ENCODE measurements at regions not wholly inside any gene's neighbourhood (a gene's known extent, or its start where the extent isn't known, plus 50 kb on each side); places are given as distances from the start of the nearest gene placed in this dataset.

DNA sequence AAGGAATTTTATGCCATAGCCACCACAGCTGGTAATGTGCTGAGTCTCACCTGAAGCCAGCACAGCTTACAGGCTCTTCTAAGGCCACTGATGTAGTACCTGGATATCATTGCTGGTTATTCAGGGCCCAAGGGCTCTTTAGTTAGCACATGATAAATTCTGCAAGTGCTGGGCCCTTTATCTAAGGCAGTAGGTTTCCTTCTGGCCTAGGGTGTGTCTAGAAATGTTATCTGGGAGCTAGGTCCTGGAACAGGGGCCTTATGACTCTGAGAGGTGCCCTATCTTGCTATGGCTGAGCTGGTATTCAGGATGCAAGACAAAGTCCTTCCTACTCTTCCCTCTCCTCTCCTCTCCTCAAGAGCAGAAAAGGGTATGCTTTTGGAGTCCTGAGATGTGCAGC lies 1424.5 kb upstream of the NUDT12 start:
- Histone ChIP-seq H3K9me3 (ENCODE audit: low read length) (no peaks in the 10 kb centered on the region), H3K4me2 (ENCODE audit: low read length) (no peak overlapping the region), H3K9ac (ENCODE audit: low read length) (no peak overlapping the region), H3K4me1 (ENCODE audit: insufficient read depth, low read length, severe bottlenecking) (no peaks in the 10 kb centered on the region), H3K9me2 (ENCODE audit: low read depth, low read length) (no peaks in the 10 kb centered on the region), H4K20me1 (ENCODE audit: insufficient read depth, low read length) (no peaks in the 10 kb centered on the region), H3K27ac (ENCODE audit: low read depth, low read length, poor library complexity, severe bottlenecking) (no peak overlapping the region), H2AFZ (ENCODE audit: low read length) (no peak overlapping the region), H3F3A (ENCODE audit: insufficient read depth, low read length) (no peaks in the 10 kb centered on the region), H3K27me3 (ENCODE audit: insufficient read depth, low read length) (no peaks in the 10 kb centered on the region), H3K36me3 (ENCODE audit: insufficient read depth, low read length) (no peaks in the 10 kb centered on the region), H3K79me2 (ENCODE audit: insufficient read depth, low read length) (no peaks in the 10 kb centered on the region), H3K4me3 (ENCODE audit: low read depth, low read length, poor library complexity, severe bottlenecking) (no peak overlapping the region)
- TF ChIP-seq, protein P1, sequence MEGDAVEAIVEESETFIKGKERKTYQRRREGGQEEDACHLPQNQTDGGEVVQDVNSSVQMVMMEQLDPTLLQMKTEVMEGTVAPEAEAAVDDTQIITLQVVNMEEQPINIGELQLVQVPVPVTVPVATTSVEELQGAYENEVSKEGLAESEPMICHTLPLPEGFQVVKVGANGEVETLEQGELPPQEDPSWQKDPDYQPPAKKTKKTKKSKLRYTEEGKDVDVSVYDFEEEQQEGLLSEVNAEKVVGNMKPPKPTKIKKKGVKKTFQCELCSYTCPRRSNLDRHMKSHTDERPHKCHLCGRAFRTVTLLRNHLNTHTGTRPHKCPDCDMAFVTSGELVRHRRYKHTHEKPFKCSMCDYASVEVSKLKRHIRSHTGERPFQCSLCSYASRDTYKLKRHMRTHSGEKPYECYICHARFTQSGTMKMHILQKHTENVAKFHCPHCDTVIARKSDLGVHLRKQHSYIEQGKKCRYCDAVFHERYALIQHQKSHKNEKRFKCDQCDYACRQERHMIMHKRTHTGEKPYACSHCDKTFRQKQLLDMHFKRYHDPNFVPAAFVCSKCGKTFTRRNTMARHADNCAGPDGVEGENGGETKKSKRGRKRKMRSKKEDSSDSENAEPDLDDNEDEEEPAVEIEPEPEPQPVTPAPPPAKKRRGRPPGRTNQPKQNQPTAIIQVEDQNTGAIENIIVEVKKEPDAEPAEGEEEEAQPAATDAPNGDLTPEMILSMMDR (IDR thresholded peaks at IDR 0.05; ENCODE audit: low read length) = no peak
- TF ChIP-seq EZH2 (IDR thresholded peaks at IDR 0.05; ENCODE audit: borderline replicate concordance, low read length) = no peak

DNA sequence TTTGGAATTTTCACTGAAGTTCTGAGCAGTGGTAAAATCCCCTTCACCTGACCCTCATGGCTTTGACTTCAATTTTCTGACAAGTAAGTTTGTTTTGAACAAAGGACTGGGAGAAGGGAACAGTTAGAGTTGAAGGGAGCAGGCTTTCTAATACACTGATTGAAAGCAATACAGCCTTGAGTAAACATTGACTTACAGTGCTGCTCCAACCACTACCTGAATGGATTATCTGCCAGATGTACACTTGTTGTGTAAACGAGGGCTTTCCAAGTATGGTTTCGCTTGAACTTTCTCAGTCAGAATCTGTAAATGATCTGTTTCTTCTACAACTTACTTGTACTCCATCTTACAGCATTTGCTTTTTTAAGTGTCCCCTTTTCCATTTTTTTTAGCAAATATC lies 1414.9 kb upstream of the NUDT12 start:
- no peaks in the 10 kb centered on the region for H3K4me1 ChIP-seq (ENCODE audit: insufficient read depth, low read length, severe bottlenecking)
- TF ChIP-seq EZH2 (IDR thresholded peaks at IDR 0.05; ENCODE audit: borderline replicate concordance, low read length) = no peak
- TF ChIP-seq, protein P1 (IDR thresholded peaks at IDR 0.05; ENCODE audit: low read length) = no peak
- H3K4me3 ChIP-seq (ENCODE audit: low read depth, low read length, poor library complexity, severe bottlenecking) = no peak overlapping the region
- no peaks in the 10 kb centered on the region for H3K79me2 ChIP-seq (ENCODE audit: insufficient read depth, low read length)
- no peaks in the 10 kb centered on the region for H3K27me3 ChIP-seq (ENCODE audit: insufficient read depth, low read length)
- no peaks in the 10 kb centered on the region for H4K20me1 ChIP-seq (ENCODE audit: insufficient read depth, low read length)
- H3K27ac ChIP-seq (ENCODE audit: low read depth, low read length, poor library complexity, severe bottlenecking) = no peak overlapping the region
- H3K9ac ChIP-seq (ENCODE audit: low read length) = no peak overlapping the region
- H3F3A ChIP-seq (ENCODE audit: insufficient read depth, low read length) = no peaks in the 10 kb centered on the region
- no peaks in the 10 kb centered on the region for H3K36me3 ChIP-seq (ENCODE audit: insufficient read depth, low read length)
- no peak overlapping the region for H2AFZ ChIP-seq (ENCODE audit: low read length)
- no peaks in the 10 kb centered on the region for H3K9me2 ChIP-seq (ENCODE audit: low read depth, low read length)
- no peaks in the 10 kb centered on the region for H3K9me3 ChIP-seq (ENCODE audit: low read length)
- no peak overlapping the region for H3K4me2 ChIP-seq (ENCODE audit: low read length)

DNA sequence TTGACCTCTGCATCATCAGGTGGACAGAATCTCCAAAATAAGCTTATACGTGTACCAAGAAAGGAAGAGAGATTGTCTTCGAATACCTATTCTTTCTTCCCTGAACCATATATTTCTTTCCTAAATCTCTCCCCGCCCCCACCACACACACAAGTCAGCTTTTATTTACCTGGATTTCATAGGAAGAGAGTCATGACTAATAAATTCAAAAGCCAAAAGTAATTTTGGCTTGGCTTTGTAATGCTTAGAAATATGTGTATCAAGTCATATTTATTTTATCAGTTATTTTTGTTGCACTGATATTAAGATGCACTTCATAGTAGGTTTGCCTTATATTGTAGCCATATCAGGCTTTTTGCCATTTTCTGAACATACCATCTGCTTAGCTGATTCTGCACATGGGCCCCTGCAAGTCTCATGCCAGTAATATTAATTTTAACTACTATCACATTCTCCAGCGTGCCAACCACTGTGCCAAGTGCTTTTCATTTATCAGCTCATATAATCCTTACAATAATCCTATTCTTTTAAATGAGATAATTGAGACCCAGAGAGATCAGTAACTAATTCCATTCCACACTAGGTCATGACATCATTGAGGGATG lies 1405.3 kb upstream of the NUDT12 start:
- Histone ChIP-seq H3F3A (ENCODE audit: insufficient read depth, low read length) (no peaks in the 10 kb centered on the region), H3K9ac (ENCODE audit: low read length) (no peak overlapping the region), H3K79me2 (ENCODE audit: insufficient read depth, low read length) (no peaks in the 10 kb centered on the region), H4K20me1 (ENCODE audit: insufficient read depth, low read length) (no peaks in the 10 kb centered on the region), H3K9me3 (ENCODE audit: low read length) (no peaks in the 10 kb centered on the region), H3K9me2 (ENCODE audit: low read depth, low read length) (no peaks in the 10 kb centered on the region), H3K4me1 (ENCODE audit: insufficient read depth, low read length, severe bottlenecking) (no peaks in the 10 kb centered on the region), H3K27me3 (ENCODE audit: insufficient read depth, low read length) (no peaks in the 10 kb centered on the region), H3K27ac (ENCODE audit: low read depth, low read length, poor library complexity, severe bottlenecking) (no peak overlapping the region), H2AFZ (ENCODE audit: low read length) (no peak overlapping the region), H3K4me2 (ENCODE audit: low read length) (no peak overlapping the region), H3K36me3 (ENCODE audit: insufficient read depth, low read length) (no peaks in the 10 kb centered on the region), H3K4me3 (ENCODE audit: low read depth, low read length, poor library complexity, severe bottlenecking) (no peak overlapping the region)
- TF ChIP-seq, protein P1 (IDR thresholded peaks at IDR 0.05; ENCODE audit: low read length) = no peak
- TF ChIP-seq EZH2 (IDR thresholded peaks at IDR 0.05; ENCODE audit: borderline replicate concordance, low read length) = no peak
